Lung microvascular endothelial cell (primary cell): ENCODE measurements at regions not wholly inside any gene's neighbourhood (a gene's known extent, or its start where the extent isn't known, plus 50 kb on each side); places are given as distances from the start of the nearest gene placed in this dataset.
A peak's percentile ranks its signal among the peaks of the same experiment; 100 is the strongest.
"Not testable (repeated sequence)": the region's sequence is repeated elsewhere in the genome, so short reads cannot be mapped to it uniquely, and the experiment has no call there.

Source experiments
- DNase-seq, 2 donors: peaks; one replicate each; pipeline versions ENCODE4 v3.0.0 to v3.0.0-alpha.2; 2010; ENCODE audit warnings: low read depth in 2 of 2

GRCh38 chr17:53335443-53335842, 487.3 kb upstream of the KIF2B start:
- DNase-seq = no peak

- DNase-seq = no peak
Observed at GRCh38 chr17:53330756-53331155, 492.0 kb upstream of the KIF2B start.

GRCh38 chr17:53321651-53322050, 501.1 kb upstream of the KIF2B start:
- no peak for DNase-seq

GRCh38 chr17:53319947-53320346, 502.8 kb upstream of the KIF2B start:
- DNase-seq = no peak

- DNase-seq = no peak
Observed at GRCh38 chr17:53316988-53317387, 505.7 kb upstream of the KIF2B start.

- DNase-seq = no peak
Observed at GRCh38 chr17:53316073-53316472, 506.7 kb upstream of the KIF2B start.

- DNase-seq = no peak
Observed at GRCh38 chr17:53314521-53314920, 508.2 kb upstream of the KIF2B start.

GRCh38 chr17:53313746-53314145, 509.0 kb upstream of the KIF2B start:
- no peak for DNase-seq

- DNase-seq = no peak
Observed at GRCh38 chr17:53278466-53278865, 544.3 kb upstream of the KIF2B start.

GRCh38 chr17:53273126-53273525, 549.6 kb upstream of the KIF2B start:
- DNase-seq = no peak

GRCh38 chr17:53270936-53271335, 551.8 kb upstream of the KIF2B start:
- no peak for DNase-seq

GRCh38 chr17:53264730-53265129, 558.0 kb upstream of the KIF2B start:
- no peak for DNase-seq

GRCh38 chr17:53253956-53254597, 568.6 kb upstream of the KIF2B start:
- DNase-seq = no peak

GRCh38 chr17:53249036-53249435, 573.7 kb upstream of the KIF2B start:
- DNase-seq = no peak

GRCh38 chr17:53234138-53234537, 588.6 kb upstream of the KIF2B start:
- DNase-seq = no peak

- DNase-seq = no peak
Observed at GRCh38 chr17:53227514-53227913, 595.2 kb upstream of the KIF2B start.

GRCh38 chr17:53227111-53227510, 595.6 kb upstream of the KIF2B start:
- peak in 1 of 2 donors; percentile 65 for DNase-seq

GRCh38 chr17:53219821-53220220, 602.9 kb upstream of the KIF2B start:
- DNase-seq = no peak

GRCh38 chr17:53218723-53219122, 604.0 kb upstream of the KIF2B start:
- DNase-seq = no peak

GRCh38 chr17:53217311-53217710, 605.4 kb upstream of the KIF2B start:
- peak in 1 of 2 donors; percentile 66 for DNase-seq

GRCh38 chr17:53208935-53209334, 613.8 kb upstream of the KIF2B start:
- DNase-seq = not testable (repeated sequence)

GRCh38 chr17:53193044-53193443, 629.7 kb upstream of the KIF2B start:
- no peak for DNase-seq

GRCh38 chr17:53191878-53192277, 630.8 kb upstream of the KIF2B start:
- DNase-seq = peak in 1 of 2 donors; percentile 27

GRCh38 chr17:53186001-53186400, 636.7 kb upstream of the KIF2B start:
- DNase-seq = no peak
